ENCODE measurements at regions not wholly inside any gene's neighbourhood (a gene's known extent, or its start where the extent isn't known, plus 50 kb on each side); places are given as distances from the start of the nearest gene placed in this dataset.
"Not testable (repeated sequence)": the region's sequence is repeated elsewhere in the genome, so short reads cannot be mapped to it uniquely, and the experiment has no call there.

DNA sequence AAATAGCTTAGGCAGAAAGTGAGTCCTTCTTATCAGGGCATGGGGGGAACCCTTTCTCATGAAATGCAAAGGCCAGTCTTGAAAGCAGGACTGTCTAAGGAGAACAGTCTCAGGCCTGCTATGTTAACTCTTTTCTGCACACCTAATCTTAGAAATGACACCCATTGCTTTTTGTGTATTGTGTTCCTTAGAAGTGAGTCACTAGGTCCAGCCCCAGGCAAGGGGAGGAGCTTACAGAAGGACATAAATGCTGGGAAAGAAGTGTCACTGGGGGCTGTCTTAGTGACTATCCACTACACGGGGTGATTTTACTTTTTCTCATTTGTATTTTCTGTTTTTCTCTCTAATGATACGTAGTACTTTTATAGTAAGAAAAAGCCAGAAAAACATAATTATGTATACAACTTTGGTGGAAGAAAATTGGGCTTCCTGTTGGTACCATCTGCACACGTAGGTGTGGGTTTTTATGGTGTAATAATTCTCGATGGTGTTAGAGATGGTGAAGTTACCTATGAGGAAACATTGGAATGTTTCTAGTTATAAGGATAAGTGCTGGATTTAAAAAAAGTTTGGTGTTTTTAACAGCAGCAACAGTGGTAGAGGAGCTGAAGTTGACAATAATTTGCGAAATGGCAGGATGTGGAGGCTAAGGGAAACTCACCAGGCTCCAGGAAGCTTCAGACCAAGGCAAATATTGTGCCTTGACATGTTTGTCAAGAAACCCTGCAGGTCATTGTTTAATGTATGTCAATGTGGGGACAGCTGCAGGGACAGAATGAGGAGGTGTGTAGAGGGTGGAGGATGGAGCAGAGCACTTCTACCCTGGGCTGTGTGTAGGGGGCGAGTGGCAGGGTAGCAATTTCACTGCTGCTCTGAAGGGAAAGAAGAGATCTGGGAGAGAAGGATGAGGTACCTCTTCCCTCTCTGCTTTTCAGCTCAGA lies 214.9 kb downstream of the KTN1 start:
- no peak overlapping the region for H3K4me3 Mint-ChIP-seq
- DNase-seq: no peak
- H3K4me1 Mint-ChIP-seq (ENCODE audit: low read depth): no peaks in the 10 kb centered on the region
- H3K27ac Mint-ChIP-seq: no peak overlapping the region
- Histone ChIP-seq H3K36me3 (ENCODE audit: insufficient read depth, low read length) (no peaks in the 10 kb centered on the region), H3K9me3 (ENCODE audit: control insufficient read depth in 1 of 2, insufficient read depth in 1 of 2, low read length in 2 of 2) (peaks cover 0 to 3% of the 10 kb centered on the region in 2 experiments), H3K4me3 (ENCODE audit: low read length) (no peak overlapping the region), H3K4me1 (ENCODE audit: insufficient read depth, low read length) (no peaks in the 10 kb centered on the region), H3K27me3 (ENCODE audit: control insufficient read depth in 1 of 2, insufficient read depth in 2 of 2, low read length in 2 of 2) (no peaks in the 10 kb centered on the region), H3K27ac (ENCODE audit: low read depth in 1 of 2, low read length in 2 of 2) (no peak overlapping the region)
- no peaks in the 10 kb centered on the region for H3K27me3 Mint-ChIP-seq
- ChIA-PET POLR2A (no interaction called here), CTCF (no interaction called here)
- no peaks in the 10 kb centered on the region for H3K36me3 Mint-ChIP-seq (ENCODE audit: low read depth)
- H3K9me3 Mint-ChIP-seq: no peaks in the 10 kb centered on the region
- intact Hi-C loops (cut with DNase I, micrococcal nuclease): no loop called here
- TF ChIP-seq, protein P1, sequence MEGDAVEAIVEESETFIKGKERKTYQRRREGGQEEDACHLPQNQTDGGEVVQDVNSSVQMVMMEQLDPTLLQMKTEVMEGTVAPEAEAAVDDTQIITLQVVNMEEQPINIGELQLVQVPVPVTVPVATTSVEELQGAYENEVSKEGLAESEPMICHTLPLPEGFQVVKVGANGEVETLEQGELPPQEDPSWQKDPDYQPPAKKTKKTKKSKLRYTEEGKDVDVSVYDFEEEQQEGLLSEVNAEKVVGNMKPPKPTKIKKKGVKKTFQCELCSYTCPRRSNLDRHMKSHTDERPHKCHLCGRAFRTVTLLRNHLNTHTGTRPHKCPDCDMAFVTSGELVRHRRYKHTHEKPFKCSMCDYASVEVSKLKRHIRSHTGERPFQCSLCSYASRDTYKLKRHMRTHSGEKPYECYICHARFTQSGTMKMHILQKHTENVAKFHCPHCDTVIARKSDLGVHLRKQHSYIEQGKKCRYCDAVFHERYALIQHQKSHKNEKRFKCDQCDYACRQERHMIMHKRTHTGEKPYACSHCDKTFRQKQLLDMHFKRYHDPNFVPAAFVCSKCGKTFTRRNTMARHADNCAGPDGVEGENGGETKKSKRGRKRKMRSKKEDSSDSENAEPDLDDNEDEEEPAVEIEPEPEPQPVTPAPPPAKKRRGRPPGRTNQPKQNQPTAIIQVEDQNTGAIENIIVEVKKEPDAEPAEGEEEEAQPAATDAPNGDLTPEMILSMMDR (IDR thresholded peaks at IDR 0.05): no peak
- ATAC-seq (ENCODE audit: poor library complexity): no peak

DNA sequence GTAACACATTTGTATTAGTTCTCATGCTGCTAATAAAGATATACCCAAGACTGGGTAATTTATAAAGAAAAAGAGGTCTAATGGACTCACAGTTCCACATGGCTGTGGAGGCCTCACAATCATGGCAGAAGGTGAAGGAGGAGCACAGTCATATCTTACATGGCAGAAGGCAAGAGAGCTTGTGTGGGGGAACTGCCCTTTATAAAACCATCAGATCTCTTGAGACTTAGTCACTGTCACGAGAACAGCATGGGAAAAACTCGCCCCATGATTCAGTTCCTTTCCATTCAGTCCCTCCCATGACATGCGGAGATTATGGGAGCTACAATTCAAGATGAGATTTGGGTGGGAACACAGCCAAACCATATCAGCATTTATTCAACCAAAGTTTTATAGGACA lies 216.5 kb downstream of the KTN1 start:
- H3K27ac ChIP-seq (ENCODE audit: low read depth in 1 of 2, low read length in 2 of 2); H3K36me3 ChIP-seq (ENCODE audit: insufficient read depth, low read length); H3K9me3 ChIP-seq (ENCODE audit: control insufficient read depth in 1 of 2, insufficient read depth in 1 of 2, low read length in 2 of 2); H3K27me3 ChIP-seq (ENCODE audit: control insufficient read depth in 1 of 2, insufficient read depth in 2 of 2, low read length in 2 of 2); intact Hi-C loops (cut with DNase I, micrococcal nuclease); H3K4me1 Mint-ChIP-seq (ENCODE audit: low read depth); POLR2A ChIA-PET; H3K9me3 Mint-ChIP-seq; H3K4me3 ChIP-seq (ENCODE audit: low read length); ATAC-seq (ENCODE audit: poor library complexity); H3K4me1 ChIP-seq (ENCODE audit: insufficient read depth, low read length); H3K27ac Mint-ChIP-seq; H3K4me3 Mint-ChIP-seq; H3K36me3 Mint-ChIP-seq (ENCODE audit: low read depth); H3K27me3 Mint-ChIP-seq; DNase-seq; CTCF ChIA-PET: not testable (repeated sequence)

DNA sequence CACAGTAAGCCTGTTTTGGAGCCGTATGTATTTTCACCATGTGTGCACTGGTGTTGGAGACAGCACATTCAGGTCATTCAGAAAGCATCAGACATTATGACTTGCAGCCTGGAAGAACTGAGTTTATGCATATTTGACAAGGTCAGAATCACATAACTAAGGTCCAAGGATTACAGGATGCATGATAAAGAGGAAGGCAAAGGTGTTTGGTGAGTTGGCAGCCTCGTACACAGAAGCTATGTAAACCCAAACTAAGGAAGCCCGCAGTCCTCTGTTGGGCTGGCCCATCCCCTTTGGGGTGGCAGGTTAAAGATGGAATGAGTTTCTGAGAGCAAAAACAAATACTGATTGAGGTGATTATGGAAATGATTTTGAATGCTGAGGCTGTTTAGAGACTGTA lies 218.4 kb downstream of the KTN1 start:
- Histone ChIP-seq H3K4me3 (ENCODE audit: low read length) (no peak overlapping the region), H3K4me1 (ENCODE audit: insufficient read depth, low read length) (no peaks in the 10 kb centered on the region), H3K27me3 (ENCODE audit: control insufficient read depth in 1 of 2, insufficient read depth in 2 of 2, low read length in 2 of 2) (no peaks in the 10 kb centered on the region), H3K27ac (ENCODE audit: low read depth in 1 of 2, low read length in 2 of 2) (no peak overlapping the region), H3K9me3 (ENCODE audit: control insufficient read depth in 1 of 2, insufficient read depth in 1 of 2, low read length in 2 of 2) (peaks cover 0 to 5% of the 10 kb centered on the region in 2 experiments), H3K36me3 (ENCODE audit: insufficient read depth, low read length) (no peaks in the 10 kb centered on the region)
- intact Hi-C loops (cut with DNase I, micrococcal nuclease): no loop called here
- TF ChIP-seq, protein P1 (IDR thresholded peaks at IDR 0.05): no peak
- ChIA-PET CTCF (no interaction called here), POLR2A (no interaction called here)
- H3K9me3 Mint-ChIP-seq: no peaks in the 10 kb centered on the region
- H3K27ac Mint-ChIP-seq: no peak overlapping the region
- ATAC-seq (ENCODE audit: poor library complexity): no peak
- H3K36me3 Mint-ChIP-seq (ENCODE audit: low read depth): no peaks in the 10 kb centered on the region
- no peaks in the 10 kb centered on the region for H3K27me3 Mint-ChIP-seq
- DNase-seq: no peak
- H3K4me3 Mint-ChIP-seq: no peak overlapping the region
- H3K4me1 Mint-ChIP-seq (ENCODE audit: low read depth): no peaks in the 10 kb centered on the region
